Eye (tissue), 1 donor: ENCODE measurements at regions not wholly inside any gene's neighbourhood (a gene's known extent, or its start where the extent isn't known, plus 50 kb on each side); places are given as distances from the start of the nearest gene placed in this dataset.
A peak's percentile ranks its signal among the peaks of the same experiment; 100 is the strongest.

Source experiments
- DNase-seq: peaks from one replicate; pipeline ENCODE4 v3.0.0-alpha.2; 2015

DNA sequence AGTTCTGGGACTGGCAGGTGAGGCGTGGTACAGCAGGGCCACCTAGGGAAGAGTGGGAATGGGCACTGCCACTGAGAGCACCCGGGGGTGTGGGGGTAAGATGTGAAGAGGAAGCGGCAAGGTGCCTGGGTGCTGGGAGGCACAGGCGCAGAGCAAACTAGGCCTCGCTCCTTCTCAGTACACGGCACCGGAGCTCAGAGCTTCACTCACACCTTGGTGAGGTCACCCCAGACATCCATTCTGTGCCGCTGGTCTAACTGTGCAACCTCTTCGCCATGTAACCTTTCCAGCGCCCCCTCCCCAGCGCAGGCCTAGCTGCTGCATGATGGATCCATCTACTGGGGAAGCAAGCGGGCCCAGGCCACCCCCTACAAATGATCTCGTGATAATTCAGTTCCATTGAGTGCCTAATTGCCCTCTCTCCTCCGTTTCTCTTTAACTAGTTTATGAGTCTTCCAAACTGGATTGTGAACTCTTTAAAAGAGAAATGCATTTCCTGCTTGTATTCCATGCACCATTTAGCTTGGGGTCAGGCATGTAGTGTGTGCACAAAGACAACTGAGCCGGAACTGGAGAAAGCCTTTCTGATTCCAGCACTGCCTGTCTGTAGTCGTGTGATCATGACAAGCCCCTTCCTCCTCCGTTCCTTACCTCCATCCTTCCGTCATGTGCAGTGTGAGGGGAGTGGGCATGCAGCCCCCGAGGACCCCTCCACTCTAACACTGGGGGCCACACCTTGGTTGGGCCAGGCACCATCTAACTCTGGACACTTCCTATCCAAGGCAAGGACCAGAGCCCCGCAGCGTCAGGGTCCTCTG lies 1475.2 kb downstream of the TBC1D22A start:
- no peak for DNase-seq

GRCh38 chr22:48236261-48236660 lies 1473.8 kb downstream of the TBC1D22A start:
- DNase-seq = no peak

- DNase-seq = no peak
Observed at GRCh38 chr22:48235744-48236143, 1473.3 kb downstream of the TBC1D22A start.

GRCh38 chr22:48234011-48234410 lies 1471.6 kb downstream of the TBC1D22A start:
- DNase-seq = no peak

- no peak for DNase-seq
Observed at GRCh38 chr22:48233586-48233985, 1471.1 kb downstream of the TBC1D22A start.

DNA sequence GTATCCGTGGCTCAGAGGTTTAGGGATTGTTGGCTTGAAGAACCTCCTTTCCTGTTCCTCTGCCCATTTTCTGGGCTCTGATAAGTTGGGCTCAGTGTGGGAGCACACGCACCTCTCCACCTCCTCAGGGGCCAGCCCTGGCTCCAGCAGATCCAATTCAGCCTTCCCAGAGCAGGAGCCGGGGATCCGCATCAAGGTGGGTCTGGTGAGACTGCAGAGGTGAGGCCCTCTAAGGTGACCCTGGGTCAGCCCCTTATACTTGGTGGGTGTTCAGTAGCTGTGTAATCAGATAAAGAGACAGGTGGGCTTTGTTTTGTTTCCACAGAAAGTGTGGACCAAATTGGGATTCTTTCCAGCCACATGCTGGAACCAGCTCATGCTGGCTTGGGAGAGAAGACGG lies 1466.0 kb downstream of the TBC1D22A start:
- no peak for DNase-seq

DNA sequence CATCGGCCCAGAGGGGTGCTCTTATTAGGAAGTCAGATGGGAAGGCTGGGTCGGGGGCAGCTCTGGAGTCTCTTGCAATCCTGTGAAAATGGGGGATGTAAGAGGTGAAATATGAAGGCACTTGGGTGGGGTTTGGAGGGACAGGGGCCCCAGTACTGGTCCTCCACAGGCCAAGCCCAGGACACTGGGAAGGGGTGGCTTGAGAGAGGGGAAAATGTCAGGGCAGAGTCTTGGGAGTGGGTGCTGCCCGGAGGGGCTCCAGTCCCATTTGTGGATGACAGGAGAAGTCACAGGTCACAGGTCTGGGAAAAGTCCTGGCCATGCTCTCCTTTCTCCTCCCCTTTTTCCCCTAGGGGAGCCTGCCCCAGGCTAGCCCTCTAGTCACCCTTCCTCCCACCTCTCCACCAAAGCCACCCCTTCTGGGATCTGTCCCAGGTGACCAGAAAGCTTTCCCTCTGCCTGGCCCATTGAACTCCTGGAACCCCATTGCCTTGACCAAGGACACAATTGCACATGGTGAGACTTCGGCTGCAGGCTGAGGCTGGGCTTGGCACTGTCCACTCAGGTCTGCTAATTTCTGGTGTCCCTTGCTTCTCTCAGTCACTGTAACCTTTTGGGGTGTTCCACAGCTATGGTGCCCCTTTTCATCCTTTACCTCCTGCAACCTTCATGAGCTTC lies 1465.0 kb downstream of the TBC1D22A start:
- DNase-seq = no peak

GRCh38 chr22:48226026-48227013 lies 1463.9 kb downstream of the TBC1D22A start:
- DNase-seq = no peak

DNA sequence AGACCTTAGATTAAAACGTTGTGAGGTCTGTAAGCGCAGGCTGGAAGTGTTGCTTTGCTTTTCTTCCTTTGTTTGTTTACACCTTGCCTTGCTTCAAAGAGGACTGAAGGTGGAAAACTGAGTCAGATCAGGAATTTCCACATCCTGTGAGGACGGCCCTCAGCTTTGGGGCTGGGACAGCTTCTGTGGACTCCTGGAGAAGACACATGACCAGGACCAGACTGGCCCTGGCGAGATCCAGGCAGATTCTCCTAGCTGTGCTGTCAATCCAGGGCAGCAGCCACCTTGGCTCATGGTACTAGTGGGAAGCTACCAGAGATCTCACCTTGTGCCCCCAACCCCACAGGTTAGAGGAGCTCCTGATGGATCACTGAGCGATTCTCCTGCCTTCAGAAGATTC lies 1461.9 kb downstream of the TBC1D22A start:
- DNase-seq = no peak

DNA sequence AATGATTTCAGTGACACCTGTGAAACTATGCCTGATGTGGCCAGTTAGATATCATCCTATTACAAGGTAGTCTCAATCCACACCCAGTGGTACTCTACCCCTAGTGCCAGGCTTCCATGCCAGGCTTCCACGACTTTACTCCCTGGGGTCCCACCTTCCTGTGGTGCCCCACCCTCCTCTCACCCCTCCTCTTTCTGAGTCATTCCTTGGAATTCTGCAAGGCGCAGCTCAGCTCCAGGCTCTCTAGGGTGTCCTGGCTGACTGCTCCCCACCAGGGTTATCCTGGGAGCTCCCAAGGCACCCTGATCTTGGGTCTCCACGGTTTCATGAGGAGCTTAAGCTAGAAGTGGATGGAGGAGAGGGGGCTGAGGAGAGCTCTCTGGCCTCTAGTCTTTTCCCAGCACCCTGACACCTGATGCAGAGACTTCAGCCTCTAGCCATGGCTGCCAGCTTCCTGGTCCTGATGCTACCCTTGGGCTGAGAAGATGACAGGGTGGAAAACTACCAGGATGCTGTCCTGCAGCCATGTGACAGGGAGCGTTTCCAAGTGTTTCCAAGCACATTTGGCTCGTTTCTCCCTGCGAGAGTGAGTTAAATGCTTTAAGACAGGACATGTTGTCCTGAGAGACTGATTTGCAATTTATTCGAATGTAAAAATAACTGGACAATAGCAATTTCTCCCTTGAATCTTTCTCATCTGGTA lies 1461.2 kb downstream of the TBC1D22A start:
- DNase-seq = no peak

DNA sequence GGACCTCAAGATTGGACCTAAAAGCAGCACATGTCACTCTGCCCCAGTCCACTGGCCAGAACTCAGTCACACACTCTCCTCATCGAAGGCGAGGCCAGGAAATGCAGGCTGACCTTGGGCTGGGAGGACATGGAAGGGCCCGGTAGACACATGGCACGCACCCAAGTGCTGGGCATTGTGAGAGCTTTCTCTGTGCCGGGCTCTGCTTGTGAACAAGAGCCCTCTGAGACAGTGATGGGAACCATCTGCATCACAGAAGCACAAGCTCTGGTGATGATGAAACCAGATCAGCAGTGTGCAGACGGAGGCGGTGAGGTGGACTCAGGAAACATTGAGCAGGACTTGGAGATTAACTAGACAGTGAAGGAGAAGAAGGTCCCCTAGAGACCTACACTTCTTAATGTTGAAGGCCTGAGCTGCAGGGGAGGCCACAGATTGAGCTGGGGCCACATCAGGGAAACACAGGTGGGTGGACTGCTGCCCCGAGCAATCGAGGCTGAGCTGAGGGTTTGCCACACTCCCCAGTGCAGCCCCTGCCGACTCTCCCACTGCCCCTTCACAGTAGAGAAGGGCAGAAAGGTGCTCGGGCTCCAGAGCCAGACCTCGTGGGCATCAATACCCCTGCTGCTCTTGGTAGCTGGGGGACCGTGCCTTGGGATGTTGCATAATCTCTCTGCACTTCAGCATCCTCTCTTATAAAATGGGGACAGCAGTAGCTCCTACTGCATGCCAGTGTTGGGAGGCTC lies 1460.5 kb downstream of the TBC1D22A start:
- DNase-seq = no peak

DNA sequence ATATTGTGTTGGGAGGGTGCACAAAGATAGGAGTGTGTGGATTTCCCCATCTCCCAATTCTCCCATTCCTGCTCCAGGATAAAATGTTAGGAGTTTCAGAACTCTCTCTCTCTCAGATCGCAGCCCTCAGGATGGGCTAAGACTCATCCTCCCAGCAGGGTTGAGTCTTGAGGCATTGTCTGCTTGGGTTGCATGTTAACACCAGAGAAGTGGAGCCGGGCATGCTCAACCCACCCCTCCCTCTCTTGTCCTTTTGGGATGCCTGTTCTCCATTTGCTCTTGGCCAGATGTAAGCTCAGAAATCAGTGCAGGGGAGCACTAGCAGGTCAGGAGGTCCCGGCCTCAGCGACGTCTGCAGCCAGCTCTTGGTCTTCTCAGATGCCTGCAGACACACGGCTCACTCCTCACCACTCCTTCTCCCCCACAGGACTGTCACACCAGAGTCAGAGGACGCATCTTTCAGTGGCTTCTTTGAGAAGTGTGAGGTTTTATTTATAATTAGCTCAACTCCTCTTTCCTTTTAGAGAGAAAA lies 1456.5 kb downstream of the TBC1D22A start:
- no peak for DNase-seq

GRCh38 chr22:48217596-48217995 lies 1455.1 kb downstream of the TBC1D22A start:
- no peak for DNase-seq

DNA sequence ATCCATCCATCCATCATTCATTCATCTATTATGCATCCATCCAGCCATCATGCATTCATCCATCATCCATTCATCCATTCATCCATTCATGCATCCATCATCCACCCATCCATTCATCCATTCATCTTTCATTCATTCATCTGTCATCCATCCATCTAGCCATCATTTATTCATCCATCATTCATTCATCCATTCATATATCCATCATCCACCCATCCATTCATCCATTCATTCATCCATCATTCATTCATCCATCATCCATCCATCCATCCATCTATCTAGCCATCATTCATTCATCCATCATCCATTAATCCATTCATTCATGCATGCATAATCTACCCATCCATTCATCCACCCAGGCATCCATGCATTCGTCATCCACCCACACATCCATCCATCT lies 1450.3 kb downstream of the TBC1D22A start:
- no peak for DNase-seq

GRCh38 chr22:48210812-48211211 lies 1448.4 kb downstream of the TBC1D22A start:
- no peak for DNase-seq

DNA sequence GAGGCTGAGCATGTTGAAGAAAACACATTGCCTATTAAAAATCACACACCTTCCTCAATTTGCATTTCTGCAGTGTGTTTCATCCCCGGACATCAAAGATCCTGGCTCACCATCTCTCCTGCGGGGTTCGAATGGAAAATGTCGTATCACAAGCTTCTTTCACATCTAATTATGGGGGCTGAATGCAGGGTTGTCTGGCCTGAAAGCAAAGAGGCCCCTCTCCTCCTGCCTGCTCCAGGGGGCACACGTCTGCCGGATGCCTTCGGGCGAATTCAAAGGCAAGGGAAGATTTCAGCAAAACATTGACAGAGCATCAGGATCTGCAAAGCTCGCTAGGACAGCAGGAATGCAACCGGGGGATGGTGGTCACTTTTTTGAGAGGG lies 1447.7 kb downstream of the TBC1D22A start:
- DNase-seq = peak; percentile 69

GRCh38 chr22:48209473-48210197 lies 1447.2 kb downstream of the TBC1D22A start:
- DNase-seq = no peak

- no peak for DNase-seq
Observed at GRCh38 chr22:48208894-48209293, 1446.4 kb downstream of the TBC1D22A start.

- peak; percentile 58 for DNase-seq
Observed at GRCh38 chr22:48207919-48208535, 1445.6 kb downstream of the TBC1D22A start.

- no peak for DNase-seq
Observed at GRCh38 chr22:48205790-48206189, 1443.3 kb downstream of the TBC1D22A start.
